Breast epithelium (tissue), 4 donors: ENCODE measurements at regions not wholly inside any gene's neighbourhood (a gene's known extent, or its start where the extent isn't known, plus 50 kb on each side); places are given as distances from the start of the nearest gene placed in this dataset.

Experiments used
- DNase-seq, 2 donors: peaks; one replicate each; pipeline ENCODE4 v3.0.0-alpha.2; 2019; ENCODE audit warnings: low spot score in 2 of 2
- H3K27ac ChIP-seq, 2 donors: fragments of 200-600 bp; sonication (generic) in 1 of 2; one replicate each; pipeline ENCODE4 v1.5.1; 2016 to 2019; ENCODE audit warnings: mild to moderate bottlenecking in 1 of 2
- H3K27me3 ChIP-seq, 2 donors: fragments of 200-600 bp; sonication (generic) in 1 of 2; one replicate each; pipeline versions ENCODE4 v1.5.1 to v1.6.0; 2017 to 2019; ENCODE audit warnings: control low read depth in 1 of 2, mild to moderate bottlenecking in 1 of 2
- H3K36me3 ChIP-seq: fragments of 200-600 bp; one replicate; pipeline ENCODE4 v1.5.1; 2019
- H3K4me1 ChIP-seq, 2 donors: fragments of 200-600 bp; sonication (generic); one replicate each; pipeline ENCODE4 v1.5.1; 2016 to 2019; ENCODE audit warnings: control low read depth in 1 of 2
- H3K4me3 ChIP-seq, 3 donors: fragments of 200-600 bp; sonication (generic); 1 replicate in 2 of 3; 2 replicates in 1 of 3; pipeline ENCODE4 v1.5.1; 2016 to 2019; ENCODE audit warnings: mild to moderate bottlenecking in 3 of 3, moderate library complexity in 2 of 3
- H3K9me3 ChIP-seq, 2 donors: fragments of 200-600 bp; sonication (generic) in 1 of 2; one replicate each; pipeline ENCODE4 v1.5.1; 2016 to 2019; ENCODE audit warnings: control low read depth in 1 of 2
- POLR2A ChIP-seq: fragments of 450-650 bp; IDR thresholded peaks from one replicate; pipeline ENCODE4 v1.6.1; 2016; ENCODE audit warnings: antibody characterized with exemption, mild to moderate bottlenecking, moderate library complexity
- POLR2AphosphoS5 ChIP-seq, 3 donors: sonication (generic); formaldehyde crosslinking; IDR thresholded peaks; one replicate each; pipeline ENCODE4 v1.6.1; 2017; ENCODE audit warnings: antibody characterized with exemption in 3 of 3
- intact Hi-C: fragments of 100-400 bp; cut with DNase I; formaldehyde crosslinking; loops from one replicate; pipeline ENCODE4 v1.15.1; 2023; ENCODE audit warnings: low total_unique reads
- TF ChIP-seq, protein P1 (sequence below), 3 donors: fragments of 450-650 bp; IDR thresholded peaks; one replicate each; pipeline ENCODE4 v1.5.1; 2016 to 2017; ENCODE audit warnings: antibody characterized with exemption in 3 of 3, mild to moderate bottlenecking in 3 of 3, moderate library complexity in 3 of 3

DNA sequence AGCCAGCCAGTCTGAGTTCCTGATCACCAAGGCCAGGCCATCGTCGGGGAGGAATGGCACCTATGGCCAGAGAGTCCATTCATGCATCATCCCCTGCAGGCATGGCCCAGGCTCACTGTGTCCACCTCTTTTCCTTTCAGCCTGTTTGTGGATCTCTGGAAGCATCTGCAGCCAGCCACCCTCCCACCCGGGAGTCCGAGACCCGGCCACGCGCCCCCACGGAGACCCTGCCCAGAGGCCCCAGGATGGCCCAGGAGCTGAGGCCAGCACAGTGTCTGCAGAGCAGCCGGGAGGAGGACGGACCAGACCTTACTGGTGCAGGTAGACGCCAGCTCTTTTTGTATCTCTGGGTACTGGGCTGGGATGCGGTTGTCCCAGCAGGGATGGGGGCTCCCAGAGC, 245.1 kb upstream of the CIBAR2 start:
- no peaks in the 10 kb centered on the region for H3K27me3 ChIP-seq
- intact Hi-C loops, result no loop called here
- H3K9me3 ChIP-seq, result no peaks in the 10 kb centered on the region
- peaks cover 2 to 19% of the 10 kb centered on the region in 2 donors for H3K4me1 ChIP-seq
- TF ChIP-seq POLR2AphosphoS5 (IDR thresholded peaks at IDR 0.05) (no peak), POLR2A (no peak)
- TF ChIP-seq, protein P1, sequence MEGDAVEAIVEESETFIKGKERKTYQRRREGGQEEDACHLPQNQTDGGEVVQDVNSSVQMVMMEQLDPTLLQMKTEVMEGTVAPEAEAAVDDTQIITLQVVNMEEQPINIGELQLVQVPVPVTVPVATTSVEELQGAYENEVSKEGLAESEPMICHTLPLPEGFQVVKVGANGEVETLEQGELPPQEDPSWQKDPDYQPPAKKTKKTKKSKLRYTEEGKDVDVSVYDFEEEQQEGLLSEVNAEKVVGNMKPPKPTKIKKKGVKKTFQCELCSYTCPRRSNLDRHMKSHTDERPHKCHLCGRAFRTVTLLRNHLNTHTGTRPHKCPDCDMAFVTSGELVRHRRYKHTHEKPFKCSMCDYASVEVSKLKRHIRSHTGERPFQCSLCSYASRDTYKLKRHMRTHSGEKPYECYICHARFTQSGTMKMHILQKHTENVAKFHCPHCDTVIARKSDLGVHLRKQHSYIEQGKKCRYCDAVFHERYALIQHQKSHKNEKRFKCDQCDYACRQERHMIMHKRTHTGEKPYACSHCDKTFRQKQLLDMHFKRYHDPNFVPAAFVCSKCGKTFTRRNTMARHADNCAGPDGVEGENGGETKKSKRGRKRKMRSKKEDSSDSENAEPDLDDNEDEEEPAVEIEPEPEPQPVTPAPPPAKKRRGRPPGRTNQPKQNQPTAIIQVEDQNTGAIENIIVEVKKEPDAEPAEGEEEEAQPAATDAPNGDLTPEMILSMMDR (IDR thresholded peaks at IDR 0.05), result no peak
- no peak overlapping the region for H3K4me3 ChIP-seq
- no peaks in the 10 kb centered on the region for H3K36me3 ChIP-seq
- no peak overlapping the region for H3K27ac ChIP-seq
- no peak for DNase-seq

DNA sequence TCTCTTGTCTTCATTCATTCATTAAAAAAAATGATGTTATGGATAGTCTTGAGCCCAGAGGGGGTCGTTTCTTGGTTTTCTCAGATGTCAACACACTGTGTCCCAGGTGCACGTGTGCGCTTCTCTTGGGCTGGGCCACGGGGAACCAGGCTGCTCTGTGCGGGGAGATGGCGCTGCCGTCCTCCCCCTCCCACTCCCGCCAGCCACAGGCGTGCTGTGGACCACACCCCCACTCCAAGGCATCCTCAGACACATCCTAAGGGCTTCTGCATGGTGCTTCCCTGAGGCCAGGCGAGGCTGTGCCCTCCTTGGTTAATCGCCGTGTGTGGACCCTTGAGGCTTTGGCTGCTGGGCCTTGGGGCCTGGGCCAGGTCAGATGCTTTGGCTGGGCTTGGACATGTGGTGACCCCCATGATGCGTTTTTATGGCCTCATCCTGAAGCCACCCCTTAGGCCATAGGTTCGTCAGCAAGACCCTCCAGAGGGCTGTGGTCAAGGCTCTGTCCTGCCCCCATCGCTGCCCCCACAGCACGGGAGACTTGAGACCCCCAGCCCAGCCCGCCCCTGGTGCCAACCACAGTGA, 245.7 kb upstream of the CIBAR2 start:
- H3K27ac ChIP-seq, result no peak overlapping the region
- TF ChIP-seq, protein P1 (IDR thresholded peaks at IDR 0.05), result no peak
- TF ChIP-seq POLR2AphosphoS5 (IDR thresholded peaks at IDR 0.05), result no peak
- no peak for TF ChIP-seq POLR2A
- intact Hi-C loops, result no loop called here

DNA sequence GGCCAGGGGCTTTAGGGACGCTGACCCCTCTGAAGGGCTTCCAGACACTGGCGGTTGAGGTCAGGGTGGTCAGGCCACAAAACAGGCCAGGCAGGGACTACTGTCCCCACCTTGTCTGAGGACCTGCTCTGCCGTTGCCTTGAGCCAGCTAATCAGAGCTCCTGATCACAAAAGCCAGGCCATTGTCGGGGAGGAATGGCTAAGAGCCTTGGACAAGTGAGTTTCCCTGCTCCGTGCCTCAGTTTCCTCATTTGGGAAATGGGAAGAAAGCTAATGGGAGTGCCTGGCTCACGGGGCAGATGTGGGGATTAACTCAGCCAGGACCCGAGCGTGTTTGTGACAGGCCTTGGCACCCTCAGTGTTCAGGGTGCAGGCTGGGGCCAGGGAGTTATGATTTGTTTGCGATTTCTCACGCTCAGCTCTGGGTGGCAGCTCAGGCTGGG, 246.5 kb upstream of the CIBAR2 start:
- H3K36me3 ChIP-seq, result no peaks in the 10 kb centered on the region
- DNase-seq, result no peak
- H3K27me3 ChIP-seq, result no peaks in the 10 kb centered on the region
- H3K4me3 ChIP-seq, result no peak overlapping the region
- H3K4me1 ChIP-seq, result peaks cover 2 to 6% of the 10 kb centered on the region in 2 donors
- intact Hi-C loops, result no loop called here
- H3K27ac ChIP-seq, result no peak overlapping the region
- no peaks in the 10 kb centered on the region for H3K9me3 ChIP-seq
- TF ChIP-seq, protein P1 (IDR thresholded peaks at IDR 0.05), result no peak
- TF ChIP-seq POLR2A (no peak), POLR2AphosphoS5 (IDR thresholded peaks at IDR 0.05) (no peak)

More for the DNA sequence above, 245.7 kb upstream of the CIBAR2 start:
- no peaks in the 10 kb centered on the region for H3K27me3 ChIP-seq
- no peaks in the 10 kb centered on the region for H3K9me3 ChIP-seq
- no peak overlapping the region for H3K4me3 ChIP-seq
- DNase-seq, result no peak
- H3K4me1 ChIP-seq, result peaks cover 2 to 14% of the 10 kb centered on the region in 2 donors
- no peaks in the 10 kb centered on the region for H3K36me3 ChIP-seq

DNA sequence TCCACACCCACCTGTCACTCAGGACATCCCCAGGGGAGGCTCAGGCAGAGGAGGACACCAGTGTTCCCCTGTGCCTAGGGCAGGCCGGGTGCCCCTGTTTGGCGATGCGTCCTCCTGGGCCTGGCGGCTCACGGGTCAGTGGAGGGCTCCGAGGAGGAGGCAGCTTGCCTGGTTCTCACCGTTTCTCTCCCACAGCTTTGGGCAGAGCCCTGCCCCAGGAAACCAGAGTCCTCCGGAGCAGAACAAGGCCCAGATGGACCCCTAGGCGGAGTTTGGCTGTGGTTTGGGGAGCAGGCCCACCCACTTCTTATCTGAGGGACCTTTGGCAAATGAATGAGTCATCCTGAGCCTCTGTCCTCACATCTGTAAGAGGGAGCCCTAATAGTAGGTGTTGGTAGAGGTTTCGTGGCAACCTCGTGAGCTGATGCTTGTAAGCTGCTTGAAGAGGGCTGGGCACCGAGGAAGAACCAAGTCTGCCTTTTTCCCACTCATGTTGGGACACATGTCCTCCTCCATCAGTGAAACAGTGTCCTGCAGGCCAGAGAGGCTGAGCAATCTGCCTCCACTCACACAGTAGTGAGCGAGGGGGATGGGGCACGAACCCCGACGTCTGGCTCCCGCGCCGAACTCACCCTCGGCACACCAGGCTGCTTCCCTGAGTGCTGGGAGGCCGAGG, 247.0 kb upstream of the CIBAR2 start:
- intact Hi-C loops, result no loop called here

More for the DNA sequence above, 247.0 kb upstream of the CIBAR2 start:
- TF ChIP-seq POLR2A, result no peak
- TF ChIP-seq, protein P1 (IDR thresholded peaks at IDR 0.05), result no peak
- DNase-seq, result no peak
- no peaks in the 10 kb centered on the region for H3K9me3 ChIP-seq
- H3K4me3 ChIP-seq, result no peak overlapping the region
- H3K4me1 ChIP-seq, result peaks cover 2 to 6% of the 10 kb centered on the region in 2 donors
- H3K27ac ChIP-seq, result no peak overlapping the region
- H3K36me3 ChIP-seq, result no peaks in the 10 kb centered on the region
- H3K27me3 ChIP-seq, result no peaks in the 10 kb centered on the region
